Lung (tissue), 11 donors: ENCODE measurements at regions not wholly inside any gene's neighbourhood (a gene's known extent, or its start where the extent isn't known, plus 50 kb on each side); places are given as distances from the start of the nearest gene placed in this dataset.
A peak's percentile ranks its signal among the peaks of the same experiment; 100 is the strongest.

Experiments
- ATAC-seq: fragments of 200-7000 bp; cut with Tn5 transposase; one replicate; pipeline ENCODE4 v1.9.1; 2020; ENCODE audit warnings: moderate number of reproducible peaks; ENCODE audit not compliant: insufficient read depth, low FRiP score
- DNase-seq, 3 donors: peaks; one replicate each; pipeline ENCODE4 v3.0.0-alpha.2; 2013 to 2017
- H3K27ac ChIP-seq, 2 donors: one replicate each; pipeline ENCODE4 v1.5.1; 2013; ENCODE audit warnings: mild to moderate bottlenecking in 2 of 2, moderate library complexity in 2 of 2, control low read depth in 1 of 2, inconsistent platforms in 1 of 2, low read depth in 1 of 2, low read length in 1 of 2
- H3K27me3 ChIP-seq, 3 donors: one replicate each; pipeline ENCODE4 v1.5.1; 2013; ENCODE audit warnings: low read length in 2 of 3; ENCODE audit not compliant: control insufficient read depth in 3 of 3, insufficient read depth in 3 of 3
- H3K36me3 ChIP-seq, 4 donors: one replicate each; pipeline ENCODE4 v1.5.1; 2013; ENCODE audit warnings: low read length in 4 of 4, mild to moderate bottlenecking in 1 of 4, moderate library complexity in 1 of 4; ENCODE audit not compliant: control insufficient read depth in 4 of 4, insufficient read depth in 4 of 4
- H3K4me1 ChIP-seq, 5 donors: one replicate each; pipeline ENCODE4 v1.5.1; 2013; ENCODE audit warnings: low read length in 5 of 5, mild to moderate bottlenecking in 2 of 5, moderate library complexity in 1 of 5; ENCODE audit not compliant: control insufficient read depth in 5 of 5, insufficient read depth in 5 of 5
- H3K4me3 ChIP-seq: one replicate; pipeline ENCODE4 v1.5.1; 2013; ENCODE audit warnings: mild to moderate bottlenecking, control low read depth, moderate library complexity
- H3K9ac ChIP-seq, 2 donors: one replicate each; pipeline ENCODE4 v1.5.1; 2013; ENCODE audit warnings: low read length in 2 of 2, control low read depth in 1 of 2; ENCODE audit not compliant: insufficient read depth in 1 of 2
- H3K9me3 ChIP-seq, 4 donors: one replicate each; pipeline ENCODE4 v1.5.1; 2013; ENCODE audit warnings: low read length in 3 of 4, mild to moderate bottlenecking in 1 of 4, moderate library complexity in 1 of 4; ENCODE audit not compliant: control insufficient read depth in 4 of 4, insufficient read depth in 3 of 4
- CTCF ChIP-seq: IDR thresholded peaks from 2 replicates; pipeline ENCODE4 v1.5.1; 2012; ENCODE audit warnings: mild to moderate bottlenecking; ENCODE audit errors: control extremely low read depth, extremely low read depth
- WGBS, 2 donors: extraction: QIAGEN DNeasy Blood & Tissue Kit; methylation state at CpG; one replicate each; pipeline ENCODE4 v1.1.7; 2013; 5-methylcytosine and 5-hydroxymethylcytosine counted together
- donor health status: control.
- donor health status: control.
- donor health status: Bipolar disorder and iron deficiency.
- donor health status: healthy.
- donor health status: DM: yes; HTN: yes; CAD: no.

GRCh38 chr6:106912091-106912490, 62.4 kb downstream of the CD24 start:
- Histone ChIP-seq H3K4me1 (no peaks in the 10 kb centered on the region), H3K27ac (no peak overlapping the region), H3K9me3 (no peaks in the 10 kb centered on the region), H3K4me3 (no peak overlapping the region), H3K9ac (no peak overlapping the region), H3K27me3 (no peaks in the 10 kb centered on the region), H3K36me3 (no peaks in the 10 kb centered on the region)
- TF ChIP-seq CTCF = no peak
- ATAC-seq = no peak
- DNase-seq = peak in 2 of 3 donors; percentile 74 to 86

- WGBS, 2 donors = 58 to 71% methylated on average over 7 of the region's 7 CpGs
- Histone ChIP-seq H3K4me1 (no peaks in the 10 kb centered on the region), H3K27ac (no peak overlapping the region), H3K4me3 (no peak overlapping the region), H3K9me3 (no peaks in the 10 kb centered on the region), H3K27me3 (no peaks in the 10 kb centered on the region), H3K36me3 (no peaks in the 10 kb centered on the region), H3K9ac (no peak overlapping the region)
- no peak for TF ChIP-seq CTCF
- no peak for ATAC-seq
- DNase-seq = peak in 1 of 3 donors; percentile 21
These were observed 63.3 kb downstream of the CD24 start for GRCh38 chr6:106910999-106911949.

GRCh38 chr6:106908386-106908840, 66.1 kb downstream of the CD24 start:
- Histone ChIP-seq H3K4me3 (no peak overlapping the region), H3K27ac (no peak overlapping the region), H3K9ac (no peak overlapping the region), H3K4me1 (no peaks in the 10 kb centered on the region), H3K9me3 (no peaks in the 10 kb centered on the region), H3K27me3 (no peaks in the 10 kb centered on the region), H3K36me3 (no peaks in the 10 kb centered on the region)
- DNase-seq (no peak), ATAC-seq (no peak)
- TF ChIP-seq CTCF = no peak
- WGBS, 2 donors = 56 to 68% methylated on average over 3 of the region's 3 CpGs

GRCh38 chr6:106907754-106908153, 66.8 kb downstream of the CD24 start:
- WGBS, 2 donors = 57 to 74% methylated on average over 1 of the region's 1 CpG
- no peak overlapping the region for H3K27ac ChIP-seq
- no peak overlapping the region for H3K4me3 ChIP-seq
- no peaks in the 10 kb centered on the region for H3K4me1 ChIP-seq
- ATAC-seq (no peak), DNase-seq (no peak)
- no peak overlapping the region for H3K9ac ChIP-seq
- no peak for TF ChIP-seq CTCF
- H3K9me3 ChIP-seq = no peaks in the 10 kb centered on the region
- no peaks in the 10 kb centered on the region for H3K27me3 ChIP-seq
- no peaks in the 10 kb centered on the region for H3K36me3 ChIP-seq
